A673 (cell line): ENCODE measurements at regions not wholly inside any gene's neighbourhood (a gene's known extent, or its start where the extent isn't known, plus 50 kb on each side); places are given as distances from the start of the nearest gene placed in this dataset.
"Not testable (repeated sequence)": the region's sequence is repeated elsewhere in the genome, so short reads cannot be mapped to it uniquely, and the experiment has no call there.

Experiments used
- BruUV-seq: library from RNA; stranded (reverse); fragments of 400-500 nt; replicated peaks from 2 replicates; lab custom pipeline; 2021; lab: Mats Ljungman, UMichigan
- CTCF ChIA-PET: fragments of 300-600 bp; sonication (Branson Sonifier 250); formaldehyde crosslinking; loops from one replicate; lab custom pipeline; 2022; ENCODE audit warnings: antibody characterized with exemption; lab: Charles Lee
- POLR2A ChIA-PET: fragments of 300-600 bp; sonication (Branson Sonifier 250); formaldehyde crosslinking; loops from one replicate; lab custom pipeline; 2022; ENCODE audit warnings: antibody characterized with exemption; ENCODE audit not compliant: low non-redundant PET; lab: Charles Lee
- DNase-seq: peaks from one replicate; pipeline ENCODE4 v3.0.0-alpha.2; 2015; ENCODE audit warnings: low spot score
- H3K27ac ChIP-seq: fragments of 200-600 bp; sonication (generic); 2 replicates; pipeline ENCODE4 v1.5.1; 2016; ENCODE audit warnings: mixed run types, low read depth, mild to moderate bottlenecking, mixed read lengths, antibody characterized with exemption, low read length; ENCODE audit not compliant: poor library complexity, severe bottlenecking
- H3K27me3 ChIP-seq: fragments of 200-600 bp; sonication (generic); replicated peaks from 2 replicates; pipeline ENCODE4 v1.6.1; 2017; ENCODE audit warnings: mixed run types, low read depth, mild to moderate bottlenecking, mixed read lengths, antibody characterized with exemption, low read length; ENCODE audit not compliant: insufficient read depth, poor library complexity
- H3K36me3 ChIP-seq: fragments of 200-600 bp; sonication (generic); 2 replicates; pipeline ENCODE4 v1.6.1; 2016; ENCODE audit warnings: mixed run types, mild to moderate bottlenecking, mixed read lengths, antibody characterized with exemption, low read length; ENCODE audit not compliant: insufficient read depth, poor library complexity, severe bottlenecking
- H3K4me1 ChIP-seq: fragments of 200-600 bp; sonication (generic); 2 replicates; pipeline ENCODE4 v1.6.1; 2017; ENCODE audit warnings: mixed run types, mild to moderate bottlenecking, mixed read lengths, antibody characterized with exemption, low read length; ENCODE audit not compliant: insufficient read depth, poor library complexity, severe bottlenecking
- H3K4me3 ChIP-seq: fragments of 200-600 bp; sonication (generic); 2 replicates; pipeline ENCODE4 v1.5.1; 2016; ENCODE audit warnings: low read depth, mixed run types, mild to moderate bottlenecking, mixed read lengths, low read length; ENCODE audit not compliant: poor library complexity, severe bottlenecking
- H3K9me3 ChIP-seq: fragments of 200-600 bp; sonication (generic); 2 replicates; pipeline ENCODE4 v1.6.1; 2016; ENCODE audit warnings: mixed run types, low read depth, mild to moderate bottlenecking, mixed read lengths, antibody characterized with exemption, low read length; ENCODE audit not compliant: poor library complexity, severe bottlenecking
- EZH2 ChIP-seq: fragments of 200-600 bp; sonication (generic); IDR thresholded peaks from 2 replicates; pipeline ENCODE4 v1.6.1; 2017; ENCODE audit warnings: borderline replicate concordance, low read depth, mild to moderate bottlenecking, mixed read lengths, antibody characterized with exemption, low read length; ENCODE audit not compliant: poor library complexity, severe bottlenecking
- intact Hi-C: fragments of 100-400 bp; cut with micrococcal nuclease; formaldehyde crosslinking; loops from one replicate; pipeline ENCODE4 v1.10.0; 2022; ENCODE audit not compliant: unreplicated experiment
- TF ChIP-seq, protein P1 (sequence below): fragments of 300-800, 200-600 bp; sonication (generic); conservative IDR thresholded peaks from 2 replicates; pipeline ENCODE4 v1.5.1; 2017; ENCODE audit warnings: low read depth, mild to moderate bottlenecking, antibody characterized with exemption, low read length, moderate library complexity, mixed read lengths

DNA sequence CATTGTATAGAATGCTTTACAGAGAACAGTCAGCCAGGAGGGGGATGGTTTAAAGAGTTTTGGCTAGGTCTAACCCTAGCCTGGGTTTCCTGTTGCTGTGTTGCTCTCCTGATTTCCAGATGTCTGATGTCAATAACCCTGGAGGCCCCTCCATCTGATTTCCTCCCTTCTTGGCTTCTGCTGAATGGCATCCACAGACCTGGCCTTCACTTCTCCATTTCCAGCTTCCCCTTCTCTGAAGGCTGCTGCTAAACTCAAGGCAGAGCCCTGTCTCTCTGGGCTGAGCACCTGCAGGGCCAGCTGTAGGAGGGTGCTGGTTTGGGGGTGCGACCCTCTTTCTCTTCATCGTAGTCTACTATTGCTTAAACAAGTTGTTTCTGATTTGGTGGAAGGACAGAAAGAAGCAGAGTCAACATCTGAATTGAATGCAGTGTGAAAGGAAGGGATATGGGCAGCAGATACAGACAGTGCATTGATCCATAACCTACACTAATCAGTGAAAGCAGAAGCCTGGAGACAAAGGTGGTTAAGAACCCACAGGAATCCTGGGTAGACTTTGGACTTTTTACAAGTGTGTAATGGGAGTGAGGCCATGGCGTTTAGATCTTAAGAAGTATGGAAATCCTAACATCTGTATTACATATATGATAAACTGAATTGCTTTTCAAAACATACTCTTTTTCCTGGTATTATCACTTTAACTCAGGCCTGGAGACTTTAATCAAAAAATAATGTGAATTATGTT lies 153.6 kb downstream of the HRH4 start:
- intact Hi-C loops: no loop called here
- no peak overlapping the region for H3K4me3 ChIP-seq
- no peak for DNase-seq
- no peaks in the 10 kb centered on the region for H3K36me3 ChIP-seq
- no peaks in the 10 kb centered on the region for H3K9me3 ChIP-seq
- H3K27me3 ChIP-seq: peaks cover 3% of the 10 kb centered on the region
- no peak for TF ChIP-seq EZH2
- TF ChIP-seq, protein P1, sequence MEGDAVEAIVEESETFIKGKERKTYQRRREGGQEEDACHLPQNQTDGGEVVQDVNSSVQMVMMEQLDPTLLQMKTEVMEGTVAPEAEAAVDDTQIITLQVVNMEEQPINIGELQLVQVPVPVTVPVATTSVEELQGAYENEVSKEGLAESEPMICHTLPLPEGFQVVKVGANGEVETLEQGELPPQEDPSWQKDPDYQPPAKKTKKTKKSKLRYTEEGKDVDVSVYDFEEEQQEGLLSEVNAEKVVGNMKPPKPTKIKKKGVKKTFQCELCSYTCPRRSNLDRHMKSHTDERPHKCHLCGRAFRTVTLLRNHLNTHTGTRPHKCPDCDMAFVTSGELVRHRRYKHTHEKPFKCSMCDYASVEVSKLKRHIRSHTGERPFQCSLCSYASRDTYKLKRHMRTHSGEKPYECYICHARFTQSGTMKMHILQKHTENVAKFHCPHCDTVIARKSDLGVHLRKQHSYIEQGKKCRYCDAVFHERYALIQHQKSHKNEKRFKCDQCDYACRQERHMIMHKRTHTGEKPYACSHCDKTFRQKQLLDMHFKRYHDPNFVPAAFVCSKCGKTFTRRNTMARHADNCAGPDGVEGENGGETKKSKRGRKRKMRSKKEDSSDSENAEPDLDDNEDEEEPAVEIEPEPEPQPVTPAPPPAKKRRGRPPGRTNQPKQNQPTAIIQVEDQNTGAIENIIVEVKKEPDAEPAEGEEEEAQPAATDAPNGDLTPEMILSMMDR: no peak
- no TSS peak for BruUV-seq
- ChIA-PET CTCF (no interaction called here), POLR2A (no interaction called here)
- H3K27ac ChIP-seq: no peak overlapping the region
- no peaks in the 10 kb centered on the region for H3K4me1 ChIP-seq

DNA sequence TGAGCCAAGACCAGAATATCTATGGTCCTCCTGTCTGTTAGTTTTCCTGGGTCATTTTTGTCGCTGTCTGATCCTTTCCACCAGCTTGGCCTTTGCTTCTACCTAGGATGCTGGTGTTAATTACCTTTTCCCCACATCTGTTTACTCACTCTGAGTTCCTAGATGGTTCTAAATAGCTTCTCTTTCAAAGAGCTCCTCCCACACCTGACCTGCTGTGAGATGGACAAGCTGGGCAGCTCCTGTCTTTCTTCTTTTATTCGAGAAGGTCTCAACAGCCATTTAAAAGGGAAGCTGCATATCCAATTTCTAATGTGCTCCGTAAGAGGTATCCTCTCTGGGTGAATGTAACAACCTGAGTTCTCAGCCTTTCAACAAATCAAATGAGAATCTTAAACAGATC lies 156.2 kb downstream of the HRH4 start:
- TF ChIP-seq, protein P1: no peak
- TF ChIP-seq EZH2: no peak
- CTCF ChIA-PET: no interaction called here
- Histone ChIP-seq H3K27ac (no peak overlapping the region), H3K4me3 (no peak overlapping the region), H3K9me3 (no peaks in the 10 kb centered on the region), H3K36me3 (no peaks in the 10 kb centered on the region), H3K4me1 (no peaks in the 10 kb centered on the region), H3K27me3 (no peaks in the 10 kb centered on the region)
- no TSS peak for BruUV-seq
- POLR2A ChIA-PET: no interaction called here
- intact Hi-C loops: no loop called here
- no peak for DNase-seq

DNA sequence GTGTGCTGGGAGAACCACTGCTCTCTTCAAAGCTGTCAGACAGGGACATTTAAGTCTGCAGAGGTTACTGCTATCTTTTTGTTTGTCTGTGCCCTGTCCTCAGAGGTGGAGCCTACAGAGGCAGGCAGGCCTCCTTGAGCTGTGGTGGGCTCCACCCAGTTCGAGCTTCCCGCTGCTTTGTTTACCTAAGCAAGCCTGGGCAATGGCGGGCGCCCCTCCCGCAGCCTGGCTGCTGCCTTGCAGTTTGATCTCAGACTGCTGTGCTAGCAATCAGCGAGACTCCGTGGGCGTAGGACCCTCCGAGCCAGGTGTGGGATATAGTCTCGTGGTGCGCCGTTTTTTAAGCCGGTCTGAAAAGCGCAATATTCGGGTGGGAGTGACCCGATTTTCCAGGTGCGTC lies 164.0 kb downstream of the HRH4 start:
- POLR2A ChIA-PET, intact Hi-C loops, H3K27me3 ChIP-seq, DNase-seq, H3K27ac ChIP-seq, BruUV-seq, CTCF ChIA-PET, H3K9me3 ChIP-seq, H3K36me3 ChIP-seq, H3K4me1 ChIP-seq, H3K4me3 ChIP-seq: not testable (repeated sequence)
